GM12878 (cell line): ENCODE measurements at regions not wholly inside any gene's neighbourhood (a gene's known extent, or its start where the extent isn't known, plus 50 kb on each side); places are given as distances from the start of the nearest gene placed in this dataset.

ENCODE experiments used
- FOXM1 ChIP-seq: IDR thresholded peaks from 2 replicates; pipeline ENCODE4 v1.6.1; 2012; ENCODE audit warnings: low read depth, mild to moderate bottlenecking, inconsistent platforms, low read length, moderate library complexity
- NR2C2 ChIP-seq: IDR thresholded peaks from 2 replicates; pipeline ENCODE4 v1.6.1; 2011; ENCODE audit warnings: borderline replicate concordance, low read depth; ENCODE audit not compliant: control insufficient read depth, insufficient read length
- TCF12 ChIP-seq: IDR thresholded peaks from 2 replicates; pipeline ENCODE4 v1.6.1; 2011; ENCODE audit warnings: low read depth, mild to moderate bottlenecking, low read length
- TCF3 ChIP-seq: IDR thresholded peaks from 2 replicates; pipeline ENCODE4 v1.6.1; 2012; ENCODE audit warnings: low read depth, mild to moderate bottlenecking, low read length, borderline replicate concordance; ENCODE audit not compliant: insufficient read depth

GRCh38 chr11:43129329-43129728, 182.5 kb upstream of the API5 start:
- TF ChIP-seq TCF12 (no peak), NR2C2 (no peak), TCF3 (no peak), FOXM1 (no peak)
